Transverse colon (tissue), 4 donors: ENCODE measurements at regions not wholly inside any gene's neighbourhood (a gene's known extent, or its start where the extent isn't known, plus 50 kb on each side); places are given as distances from the start of the nearest gene placed in this dataset.

Source experiments
- DNase-seq: peaks from one replicate; pipeline ENCODE4 v3.0.0-alpha.2; 2019
- H3K27ac ChIP-seq, 4 donors: fragments of 200-600 bp; sonication (generic); 2 replicates each; pipeline ENCODE4 v1.5.1; 2016 to 2018; ENCODE audit warnings: inconsistent platforms in 4 of 4
- H3K27me3 ChIP-seq: fragments of 200-600 bp; sonication (generic); 2 replicates; pipeline ENCODE4 v1.5.1; 2017; ENCODE audit warnings: inconsistent platforms
- H3K36me3 ChIP-seq, 4 donors: fragments of 200-600 bp; sonication (generic); 2 replicates each; pipeline ENCODE4 v1.5.1; 2017 to 2019; ENCODE audit warnings: inconsistent platforms in 4 of 4
- H3K4me1 ChIP-seq, 4 donors: fragments of 200-600 bp; sonication (generic); 2 replicates each; pipeline ENCODE4 v1.5.1; 2017 to 2020; ENCODE audit warnings: inconsistent platforms in 4 of 4
- H3K4me3 ChIP-seq, 4 donors: fragments of 200-600 bp; sonication (generic); 1 replicate in 1 of 4; 2 replicates in 3 of 4; pipeline versions ENCODE4 v1.5.1 to v1.6.1; 2017 to 2019; ENCODE audit warnings: inconsistent platforms in 4 of 4
- H3K9me3 ChIP-seq, 2 donors: fragments of 200-600 bp; sonication (generic); 2 replicates each; pipeline ENCODE4 v1.5.1; 2017 to 2019; ENCODE audit warnings: inconsistent platforms in 2 of 2
- CTCF ChIP-seq, 5 experiments: fragments of 200-600 bp in 3 of 5; fragments of 450-650 bp in 2 of 5; sonication (generic) in 3 of 5; IDR thresholded peaks; 1 replicate in 2 of 5; 2 replicates in 3 of 5; pipeline ENCODE4 v1.5.1; 2016 to 2017; ENCODE audit warnings: antibody characterized with exemption in 5 of 5, inconsistent platforms in 3 of 5, mild to moderate bottlenecking in 2 of 5, moderate library complexity in 1 of 5
- EP300 ChIP-seq: sonication (generic); formaldehyde crosslinking; IDR thresholded peaks from one replicate; pipeline ENCODE4 v1.6.1; 2017; ENCODE audit warnings: antibody characterized with exemption, low read depth
- POLR2A ChIP-seq: fragments of 450-650 bp; IDR thresholded peaks from one replicate; pipeline ENCODE4 v1.6.1; 2016; ENCODE audit warnings: antibody characterized with exemption, mild to moderate bottlenecking, moderate library complexity
- POLR2AphosphoS5 ChIP-seq, 3 donors: sonication (generic); formaldehyde crosslinking; IDR thresholded peaks; one replicate each; pipeline ENCODE4 v1.6.1; 2016; ENCODE audit warnings: antibody characterized with exemption in 3 of 3
- WGBS, 2 donors: methylation state at CpG; one replicate each; pipeline ENCODE4 v1.1.5; 2018; ENCODE audit warnings: low coverage in 1 of 2; 5-methylcytosine and 5-hydroxymethylcytosine counted together
- in situ Hi-C, 4 donors: fragments of 200-750 bp; cut with MboI; loops; one replicate each; pipeline versions ENCODE4 v1.15.0 to v1.15.1; 2017; ENCODE audit warnings: low sequenced_read_pairs in 3 of 4, low pct_ligation_motif_present in 1 of 4, low pct_unique_long_range_greater_than_20kb in 1 of 4
- intact Hi-C: fragments of 100-400 bp; cut with DNase I; formaldehyde crosslinking; loops from one replicate; pipeline ENCODE4 v1.15.1; 2023; ENCODE audit warnings: low total_unique reads

- 76 to 100% methylated on average over 1 to 5 of the region's 5 CpGs for WGBS, 2 donors
- intact Hi-C loops (no loop called here), in situ Hi-C loops (no loop called here)
- TF ChIP-seq POLR2A = no peak
- TF ChIP-seq CTCF (IDR thresholded peaks at IDR 0.05) = no peak
- TF ChIP-seq EP300 = no peak
- TF ChIP-seq POLR2AphosphoS5 (IDR thresholded peaks at IDR 0.05) = no peak
- Histone ChIP-seq H3K9me3 (no peaks in the 10 kb centered on the region), H3K36me3 (no peaks in the 10 kb centered on the region), H3K27ac (no peak overlapping the region), H3K4me1 (no peaks in the 10 kb centered on the region), H3K4me3 (no peak overlapping the region), H3K27me3 (peaks cover 23% of the 10 kb centered on the region)
- DNase-seq = no peak
These were observed 215.3 kb downstream of the PMP22 start for GRCh38 chr17:15049795-15050160.

GRCh38 chr17:15048933-15049794 is 216.0 kb downstream of the PMP22 start:
- WGBS, 2 donors = 35 to 42% methylated on average over 6 of the region's 6 CpGs
- in situ Hi-C loops = no loop called here
- Histone ChIP-seq H3K9me3 (no peaks in the 10 kb centered on the region), H3K27ac (no peak overlapping the region), H3K4me1 (no peaks in the 10 kb centered on the region), H3K36me3 (no peaks in the 10 kb centered on the region), H3K27me3 (peaks cover 23% of the 10 kb centered on the region), H3K4me3 (no peak overlapping the region)
- TF ChIP-seq POLR2AphosphoS5 (IDR thresholded peaks at IDR 0.05) = no peak
- no peak for TF ChIP-seq CTCF (IDR thresholded peaks at IDR 0.05)
- TF ChIP-seq EP300 = no peak
- TF ChIP-seq POLR2A = no peak
- DNase-seq = no peak
- intact Hi-C loops = no loop called here

- Histone ChIP-seq H3K4me1 (no peaks in the 10 kb centered on the region), H3K9me3 (no peaks in the 10 kb centered on the region), H3K27ac (no peak overlapping the region), H3K27me3 (peaks cover 23% of the 10 kb centered on the region), H3K36me3 (no peaks in the 10 kb centered on the region), H3K4me3 (no peak overlapping the region)
- DNase-seq = no peak
- 42 to 63% methylated on average over 2 of the region's 2 CpGs for WGBS, 2 donors
- TF ChIP-seq CTCF (IDR thresholded peaks at IDR 0.05) = no peak
- no peak for TF ChIP-seq POLR2AphosphoS5 (IDR thresholded peaks at IDR 0.05)
- no peak for TF ChIP-seq POLR2A
- TF ChIP-seq EP300 = no peak
- intact Hi-C loops = no loop called here
- in situ Hi-C loops = no loop called here
These were observed 216.7 kb downstream of the PMP22 start for GRCh38 chr17:15048381-15048780.

- 78% methylated on average over 6 of the region's 6 CpGs; no CpG with 5 or more reads in 1 of the 2 donors for WGBS, 2 donors
- peaks cover 2% of the 10 kb centered on the region for H3K27me3 ChIP-seq
- no peak overlapping the region for H3K27ac ChIP-seq
- intact Hi-C loops (no loop called here), in situ Hi-C loops (no loop called here)
- no peak overlapping the region for H3K4me3 ChIP-seq
- no peak for DNase-seq
- no peaks in the 10 kb centered on the region for H3K4me1 ChIP-seq
- TF ChIP-seq POLR2A = no peak
- TF ChIP-seq CTCF (IDR thresholded peaks at IDR 0.05) = no peak
- TF ChIP-seq POLR2AphosphoS5 (IDR thresholded peaks at IDR 0.05) = no peak
- no peak for TF ChIP-seq EP300
- H3K9me3 ChIP-seq = no peaks in the 10 kb centered on the region
- H3K36me3 ChIP-seq = no peaks in the 10 kb centered on the region
These were observed 222.8 kb downstream of the PMP22 start for GRCh38 chr17:15042311-15042710.
